ENCODE measurements at regions not wholly inside any gene's neighbourhood (a gene's known extent, or its start where the extent isn't known, plus 50 kb on each side); places are given as distances from the start of the nearest gene placed in this dataset.

DNA sequence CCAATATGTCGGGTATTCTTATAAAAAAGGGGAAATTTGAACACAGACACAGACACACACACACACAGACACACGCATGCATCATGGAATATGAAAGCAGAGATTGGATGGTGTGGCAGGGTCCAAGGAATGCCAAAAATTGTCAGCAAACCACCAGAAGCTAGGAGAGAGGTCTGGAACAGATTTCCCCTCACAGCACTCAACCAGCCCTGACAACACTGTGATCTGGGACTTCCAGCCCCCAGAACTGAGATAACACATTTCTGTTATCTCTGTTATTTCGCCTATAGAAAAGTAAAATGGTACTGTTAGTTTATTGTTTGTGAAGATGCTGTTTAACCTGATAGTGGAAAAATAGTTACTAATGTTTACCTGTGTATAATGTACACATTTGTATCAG lies 145.4 kb upstream of the ZBED5 start:
- TF ChIP-seq CTCF (IDR thresholded peaks at IDR 0.05) (no peak), POLR2A (IDR thresholded peaks at IDR 0.05) (no peak)
